ENCODE measurements at regions not wholly inside any gene's neighbourhood (a gene's known extent, or its start where the extent isn't known, plus 50 kb on each side); places are given as distances from the start of the nearest gene placed in this dataset.
A peak's percentile ranks its signal among the peaks of the same experiment; 100 is the strongest.
"Not testable (repeated sequence)": the region's sequence is repeated elsewhere in the genome, so short reads cannot be mapped to it uniquely, and the experiment has no call there.

- DNase-seq (ENCODE audit: low read depth in 6 of 9, low spot score in 9 of 9) = peak in 2 of 9 donors; percentile 40 to 52
- peak overlapping the region in 1 of 2 donors; percentile 84 for H3K27ac ChIP-seq (ENCODE audit: low read depth in 1 of 2, low read length in 1 of 2)
- H3K36me3 ChIP-seq (ENCODE audit: control insufficient read depth in 2 of 2, insufficient read depth in 2 of 2, low read length in 1 of 2) = no peaks in the 10 kb centered on the region
- H3K4me1 ChIP-seq (ENCODE audit: control insufficient read depth in 2 of 2, insufficient read depth in 2 of 2, low read length in 2 of 2) = peaks cover 16 to 39% of the 10 kb centered on the region in 2 donors
- peaks cover 0 to 17% of the 10 kb centered on the region in 2 donors for H3K27me3 ChIP-seq (ENCODE audit: control insufficient read depth in 2 of 2, insufficient read depth in 1 of 2, low read length in 1 of 2)
- no peaks in the 10 kb centered on the region for H3K9me3 ChIP-seq (ENCODE audit: control insufficient read depth in 2 of 2, insufficient read depth in 1 of 2, low read length in 1 of 2)
- 2% methylated on average over 26 of the region's 26 CpGs for WGBS
- peak overlapping the region; percentile 51 to 69 for H3K4me3 ChIP-seq (ENCODE audit: low read length in 2 of 2)
Measured at GRCh38 chr6:166253778-166254204, 54.4 kb downstream of the PRR18 start.

DNA sequence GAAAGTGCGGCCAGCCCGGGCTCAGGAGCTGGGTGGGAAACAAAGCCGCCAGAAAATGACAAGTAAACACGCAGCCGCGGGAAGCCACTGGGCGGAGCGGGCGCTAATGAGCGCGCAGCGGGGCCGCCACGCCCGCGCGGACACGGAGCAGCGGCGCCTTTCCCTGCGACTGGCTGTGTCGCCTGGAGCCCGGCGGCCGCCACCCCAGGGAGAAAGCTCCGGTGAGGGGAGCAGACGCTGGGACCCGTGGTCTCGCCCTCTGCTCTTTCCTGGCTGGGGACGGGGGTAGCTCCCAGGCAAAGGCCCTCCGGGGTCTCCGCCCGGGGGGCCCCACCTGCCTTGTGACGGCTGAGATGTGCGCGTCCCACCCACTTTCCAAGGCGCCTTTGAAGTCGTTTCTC, 54.9 kb downstream of the PRR18 start:
- no peaks in the 10 kb centered on the region for H3K36me3 ChIP-seq (ENCODE audit: control insufficient read depth in 2 of 2, insufficient read depth in 2 of 2, low read length in 1 of 2)
- under 1% methylated on average over 38 of the region's 38 CpGs for WGBS
- peaks cover 14 to 33% of the 10 kb centered on the region in 2 donors for H3K4me1 ChIP-seq (ENCODE audit: control insufficient read depth in 2 of 2, insufficient read depth in 2 of 2, low read length in 2 of 2)
- peak in 1 of 9 donors; percentile 70 for DNase-seq (ENCODE audit: low read depth in 6 of 9, low spot score in 9 of 9)
- peak overlapping the region; percentile 51 to 69 for H3K4me3 ChIP-seq (ENCODE audit: low read length in 2 of 2)
- H3K27ac ChIP-seq (ENCODE audit: low read depth in 1 of 2, low read length in 1 of 2) = peak overlapping the region; percentile 15 to 84
- H3K9me3 ChIP-seq (ENCODE audit: control insufficient read depth in 2 of 2, insufficient read depth in 1 of 2, low read length in 1 of 2) = no peaks in the 10 kb centered on the region
- peaks cover 0 to 17% of the 10 kb centered on the region in 2 donors for H3K27me3 ChIP-seq (ENCODE audit: control insufficient read depth in 2 of 2, insufficient read depth in 1 of 2, low read length in 1 of 2)

DNA sequence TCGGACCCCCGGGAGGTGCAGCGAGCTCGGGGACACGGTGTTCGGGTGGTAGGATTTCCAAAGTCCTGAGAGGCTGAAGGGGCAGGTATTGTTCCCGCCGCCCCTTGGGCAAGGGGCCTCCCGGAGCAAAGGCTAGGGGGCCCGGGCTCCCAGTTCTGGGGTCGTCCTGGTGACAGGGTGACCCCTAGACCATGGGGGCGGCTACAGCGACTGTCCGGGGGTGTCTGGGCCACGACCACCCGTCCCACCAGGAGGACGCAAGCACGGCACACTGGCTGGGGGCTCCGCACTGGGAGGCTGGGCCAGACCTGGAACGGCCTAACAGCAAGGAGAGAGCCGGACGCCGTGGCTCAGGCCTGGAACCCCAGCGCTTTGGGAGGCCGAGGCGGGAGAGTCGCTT, 55.6 kb downstream of the PRR18 start:
- no peak for DNase-seq (ENCODE audit: low read depth in 6 of 9, low spot score in 9 of 9)

DNA sequence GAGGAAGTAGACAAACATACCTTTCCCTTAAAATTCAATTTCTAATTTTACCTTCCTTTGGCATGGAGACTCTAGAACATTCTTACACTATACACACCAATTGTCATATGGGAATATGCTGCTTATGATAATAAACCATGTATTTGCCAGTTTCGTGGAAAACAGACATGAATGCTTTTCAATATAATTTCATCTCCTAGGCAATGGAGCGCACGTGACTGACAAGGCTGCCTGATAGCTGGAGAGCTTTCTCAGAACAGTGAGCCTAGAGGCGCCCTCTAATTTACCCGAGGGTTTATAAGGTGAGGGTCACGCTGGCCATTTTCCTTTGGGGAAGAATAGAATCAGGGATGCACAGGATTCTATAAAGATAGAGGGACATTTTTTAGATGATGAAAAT, 56.5 kb downstream of the PRR18 start:
- Histone ChIP-seq H3K9me3 (ENCODE audit: control insufficient read depth in 2 of 2, insufficient read depth in 1 of 2, low read length in 1 of 2) (no peaks in the 10 kb centered on the region), H3K36me3 (ENCODE audit: control insufficient read depth in 2 of 2, insufficient read depth in 2 of 2, low read length in 1 of 2) (no peaks in the 10 kb centered on the region), H3K4me1 (ENCODE audit: control insufficient read depth in 2 of 2, insufficient read depth in 2 of 2, low read length in 2 of 2) (peaks cover 14 to 26% of the 10 kb centered on the region in 2 donors), H3K27ac (ENCODE audit: low read depth in 1 of 2, low read length in 1 of 2) (peak overlapping the region in 1 of 2 donors; percentile 84), H3K27me3 (ENCODE audit: control insufficient read depth in 2 of 2, insufficient read depth in 1 of 2, low read length in 1 of 2) (peaks cover 0 to 17% of the 10 kb centered on the region in 2 donors), H3K4me3 (ENCODE audit: low read length in 2 of 2) (no peak overlapping the region)
- WGBS = 36% methylated on average over 6 of the region's 6 CpGs
- peak in 1 of 9 donors; percentile 61 for DNase-seq (ENCODE audit: low read depth in 6 of 9, low spot score in 9 of 9)

More for the DNA sequence above, 55.6 kb downstream of the PRR18 start:
- Histone ChIP-seq H3K27ac (ENCODE audit: low read depth in 1 of 2, low read length in 1 of 2) (peak overlapping the region in 1 of 2 donors; percentile 84), H3K4me1 (ENCODE audit: control insufficient read depth in 2 of 2, insufficient read depth in 2 of 2, low read length in 2 of 2) (peaks cover 14 to 27% of the 10 kb centered on the region in 2 donors), H3K36me3 (ENCODE audit: control insufficient read depth in 2 of 2, insufficient read depth in 2 of 2, low read length in 1 of 2) (no peaks in the 10 kb centered on the region), H3K4me3 (ENCODE audit: low read length in 2 of 2) (no peak overlapping the region), H3K27me3 (ENCODE audit: control insufficient read depth in 2 of 2, insufficient read depth in 1 of 2, low read length in 1 of 2) (peaks cover 0 to 17% of the 10 kb centered on the region in 2 donors), H3K9me3 (ENCODE audit: control insufficient read depth in 2 of 2, insufficient read depth in 1 of 2, low read length in 1 of 2) (no peaks in the 10 kb centered on the region)
- 97% methylated on average over 27 of the region's 27 CpGs for WGBS

DNA sequence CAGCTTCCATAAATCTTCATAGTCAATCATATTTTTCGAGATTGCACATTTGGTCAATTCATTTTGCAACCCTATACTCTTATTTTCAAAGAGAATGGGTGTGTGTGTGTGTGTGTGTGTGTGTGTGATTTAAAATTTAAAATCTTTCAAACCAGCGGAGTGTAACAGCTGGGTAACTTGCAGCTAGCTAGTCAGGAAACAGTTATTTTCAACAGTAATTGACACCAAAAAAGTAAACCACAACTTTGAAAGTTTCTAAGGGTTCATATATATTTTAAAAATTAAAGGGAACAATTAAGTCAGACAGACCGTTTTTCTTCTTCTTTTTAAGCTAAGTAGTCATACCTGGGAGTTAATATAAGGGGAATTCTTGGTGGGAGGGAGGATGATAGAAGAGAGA, 57.0 kb downstream of the PRR18 start:
- peaks cover 0 to 17% of the 10 kb centered on the region in 2 donors for H3K27me3 ChIP-seq (ENCODE audit: control insufficient read depth in 2 of 2, insufficient read depth in 1 of 2, low read length in 1 of 2)
- no peaks in the 10 kb centered on the region for H3K9me3 ChIP-seq (ENCODE audit: control insufficient read depth in 2 of 2, insufficient read depth in 1 of 2, low read length in 1 of 2)
- under 1% methylated on average over 3 of the region's 3 CpGs for WGBS
- peaks cover 14 to 26% of the 10 kb centered on the region in 2 donors for H3K4me1 ChIP-seq (ENCODE audit: control insufficient read depth in 2 of 2, insufficient read depth in 2 of 2, low read length in 2 of 2)
- no peaks in the 10 kb centered on the region for H3K36me3 ChIP-seq (ENCODE audit: control insufficient read depth in 2 of 2, insufficient read depth in 2 of 2, low read length in 1 of 2)
- H3K4me3 ChIP-seq (ENCODE audit: low read length in 2 of 2) = no peak overlapping the region
- peak in 1 of 9 donors; percentile 75 for DNase-seq (ENCODE audit: low read depth in 6 of 9, low spot score in 9 of 9)
- H3K27ac ChIP-seq (ENCODE audit: low read depth in 1 of 2, low read length in 1 of 2) = peak overlapping the region in 1 of 2 donors; percentile 84

GRCh38 chr6:166249061-166249785, 59.0 kb downstream of the PRR18 start:
- WGBS = 95% methylated on average over 16 of the region's 16 CpGs
- DNase-seq (ENCODE audit: low read depth in 6 of 9, low spot score in 9 of 9) = not testable (repeated sequence)

GRCh38 chr6:166245148-166245547, 63.0 kb downstream of the PRR18 start:
- Histone ChIP-seq H3K4me3 (ENCODE audit: low read length in 2 of 2) (no peak overlapping the region), H3K4me1 (ENCODE audit: control insufficient read depth in 2 of 2, insufficient read depth in 2 of 2, low read length in 2 of 2) (peaks cover 9 to 36% of the 10 kb centered on the region in 2 donors), H3K9me3 (ENCODE audit: control insufficient read depth in 2 of 2, insufficient read depth in 1 of 2, low read length in 1 of 2) (no peaks in the 10 kb centered on the region), H3K27me3 (ENCODE audit: control insufficient read depth in 2 of 2, insufficient read depth in 1 of 2, low read length in 1 of 2) (no peaks in the 10 kb centered on the region), H3K27ac (ENCODE audit: low read depth in 1 of 2, low read length in 1 of 2) (no peak overlapping the region), H3K36me3 (ENCODE audit: control insufficient read depth in 2 of 2, insufficient read depth in 2 of 2, low read length in 1 of 2) (no peaks in the 10 kb centered on the region)
- 92% methylated on average over 5 of the region's 5 CpGs for WGBS
- DNase-seq (ENCODE audit: low read depth in 6 of 9, low spot score in 9 of 9) = no peak

More at GRCh38 chr6:166249061-166249785, 59.0 kb downstream of the PRR18 start:
- not testable (repeated sequence) for H3K36me3 ChIP-seq (ENCODE audit: control insufficient read depth in 2 of 2, insufficient read depth in 2 of 2, low read length in 1 of 2); H3K9me3 ChIP-seq (ENCODE audit: control insufficient read depth in 2 of 2, insufficient read depth in 1 of 2, low read length in 1 of 2); H3K27ac ChIP-seq (ENCODE audit: low read depth in 1 of 2, low read length in 1 of 2); H3K4me3 ChIP-seq (ENCODE audit: low read length in 2 of 2)
- Histone ChIP-seq H3K27me3 (ENCODE audit: control insufficient read depth in 2 of 2, insufficient read depth in 1 of 2, low read length in 1 of 2) (peaks cover 0 to 17% of the 10 kb centered on the region in 2 donors), H3K4me1 (ENCODE audit: control insufficient read depth in 2 of 2, insufficient read depth in 2 of 2, low read length in 2 of 2) (peaks cover 22 to 35% of the 10 kb centered on the region in 2 donors)

DNA sequence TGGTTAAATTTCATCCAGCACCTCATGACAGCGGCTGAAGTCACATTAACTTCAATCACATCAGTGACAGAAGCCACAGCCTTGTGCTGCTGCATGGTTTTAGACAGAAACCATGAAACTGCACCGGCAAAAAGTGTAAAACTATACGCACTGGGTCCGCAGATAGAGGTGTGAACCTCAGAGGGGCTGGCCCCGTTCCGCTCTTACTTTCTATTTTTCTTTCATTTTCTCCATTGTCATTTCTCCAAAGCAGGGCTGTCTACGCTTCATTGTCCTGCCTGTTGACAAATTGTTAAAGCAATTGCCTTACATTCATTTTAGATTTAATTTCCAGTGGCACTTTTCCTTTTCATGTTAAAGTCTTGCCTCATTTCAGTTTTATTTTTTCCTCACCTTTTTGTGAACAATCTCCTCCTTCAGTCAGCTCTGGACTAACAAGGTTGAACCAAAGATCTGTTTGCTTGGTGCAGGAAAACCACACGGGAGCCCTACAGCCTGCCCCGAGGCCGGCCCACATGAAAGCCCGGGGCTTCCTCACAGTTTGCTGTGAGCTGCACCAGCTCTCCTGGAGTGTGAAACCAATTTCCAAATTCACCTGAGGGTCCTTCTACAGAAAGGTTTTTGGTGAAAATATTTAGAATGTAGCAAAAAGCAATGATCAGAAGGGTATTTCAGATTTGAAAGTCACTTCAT, 63.7 kb downstream of the PRR18 start:
- H3K27me3 ChIP-seq (ENCODE audit: control insufficient read depth in 2 of 2, insufficient read depth in 1 of 2, low read length in 1 of 2) = no peaks in the 10 kb centered on the region
- H3K9me3 ChIP-seq (ENCODE audit: control insufficient read depth in 2 of 2, insufficient read depth in 1 of 2, low read length in 1 of 2) = no peaks in the 10 kb centered on the region
- peaks cover 9 to 34% of the 10 kb centered on the region in 2 donors for H3K4me1 ChIP-seq (ENCODE audit: control insufficient read depth in 2 of 2, insufficient read depth in 2 of 2, low read length in 2 of 2)
- 8% methylated on average over 11 of the region's 11 CpGs for WGBS
- H3K27ac ChIP-seq (ENCODE audit: low read depth in 1 of 2, low read length in 1 of 2) = peak overlapping the region in 1 of 2 donors; percentile 5
- peak overlapping the region in 1 of 2 donors; percentile 18 for H3K4me3 ChIP-seq (ENCODE audit: low read length in 2 of 2)
- peak in 1 of 9 donors; percentile 50 for DNase-seq (ENCODE audit: low read depth in 6 of 9, low spot score in 9 of 9)
- H3K36me3 ChIP-seq (ENCODE audit: control insufficient read depth in 2 of 2, insufficient read depth in 2 of 2, low read length in 1 of 2) = no peaks in the 10 kb centered on the region

DNA sequence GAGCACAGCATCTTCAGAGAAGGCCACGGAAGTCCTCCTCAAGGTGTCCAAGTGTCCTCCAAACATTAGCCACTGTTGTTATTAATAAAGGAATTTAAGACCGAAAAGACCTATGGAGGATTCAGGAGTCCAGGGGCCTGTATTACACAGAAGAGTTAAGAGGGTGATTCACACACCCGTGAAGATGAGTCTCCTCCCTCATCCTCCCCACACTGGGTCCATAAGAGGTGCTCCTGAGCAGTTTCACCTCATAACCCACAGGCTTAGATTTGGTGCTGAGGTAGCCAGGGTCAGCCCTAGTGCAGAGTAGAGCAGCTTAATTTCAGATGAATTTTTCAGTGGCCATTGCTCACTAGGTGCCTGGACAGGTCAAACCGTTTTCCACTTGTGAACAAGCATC, 65.3 kb downstream of the PRR18 start:
- 77% methylated on average over 4 of the region's 4 CpGs for WGBS
- Histone ChIP-seq H3K4me1 (ENCODE audit: control insufficient read depth in 2 of 2, insufficient read depth in 2 of 2, low read length in 2 of 2) (peaks cover 9 to 34% of the 10 kb centered on the region in 2 donors), H3K4me3 (ENCODE audit: low read length in 2 of 2) (no peak overlapping the region), H3K36me3 (ENCODE audit: control insufficient read depth in 2 of 2, insufficient read depth in 2 of 2, low read length in 1 of 2) (no peaks in the 10 kb centered on the region), H3K27me3 (ENCODE audit: control insufficient read depth in 2 of 2, insufficient read depth in 1 of 2, low read length in 1 of 2) (no peaks in the 10 kb centered on the region), H3K27ac (ENCODE audit: low read depth in 1 of 2, low read length in 1 of 2) (no peak overlapping the region), H3K9me3 (ENCODE audit: control insufficient read depth in 2 of 2, insufficient read depth in 1 of 2, low read length in 1 of 2) (no peaks in the 10 kb centered on the region)
- no peak for DNase-seq (ENCODE audit: low read depth in 6 of 9, low spot score in 9 of 9)

Data from thymus (tissue), 11 donors.